ENCODE measurements at regions not wholly inside any gene's neighbourhood (a gene's known extent, or its start where the extent isn't known, plus 50 kb on each side); places are given as distances from the start of the nearest gene placed in this dataset.

GRCh38 chr3:177596248-177596815 lies 399.1 kb upstream of the TBL1XR1 start:
- CTCF ChIA-PET = no interaction called here
- Histone ChIP-seq H3K4me1 (ENCODE audit: control insufficient read depth, extremely low read depth, insufficient read depth, low read length) (peaks cover 21% of the 10 kb centered on the region), H3K27me3 (ENCODE audit: control insufficient read depth in 2 of 2, insufficient read depth in 2 of 2, low read length in 2 of 2) (no peaks in the 10 kb centered on the region), H4K20me1 (replicated peaks; ENCODE audit: control insufficient read depth, extremely low read depth, insufficient read depth, low read length) (no peaks in the 10 kb centered on the region), H3K9me1 (replicated peaks; ENCODE audit: control insufficient read depth, extremely low read depth, insufficient read depth, low read length) (no peaks in the 10 kb centered on the region), H3K4me3 (replicated peaks in 1 of 3; ENCODE audit: insufficient read depth in 1 of 3, low read depth in 1 of 3, low read length in 3 of 3) (no peak overlapping the region), H3K9ac (replicated peaks; ENCODE audit: extremely low read depth, insufficient read depth, low read length) (no peak overlapping the region), H3K79me2 (ENCODE audit: control insufficient read depth, insufficient read depth, low read length) (no peaks in the 10 kb centered on the region), H2AFZ (ENCODE audit: low read depth, low read length) (no peak overlapping the region), H3K4me2 (ENCODE audit: insufficient read depth, low read length) (no peak overlapping the region), H3K36me3 (ENCODE audit: control insufficient read depth in 2 of 2, extremely low read depth in 1 of 2, insufficient read depth in 2 of 2, low read length in 2 of 2) (no peaks in the 10 kb centered on the region), H3K27ac (ENCODE audit: insufficient read depth, low read depth, low read length) (no peak overlapping the region), H3K9me3 (replicated peaks; ENCODE audit: control insufficient read depth, insufficient read depth, low read length) (no peaks in the 10 kb centered on the region)
- dilution Hi-C loops (cut with MboI; ENCODE audit: extremely low pct_ligation_motif_present, low sequenced_read_pairs) = no loop called here
- no peak for TF ChIP-seq POLR2A (IDR thresholded peaks at IDR 0.05; ENCODE audit: low read depth, low read length)
- POLR2A ChIA-PET = no interaction called here
- DNase-seq (ENCODE audit: low read depth, low spot score) (peak; percentile 16), FAIRE-seq (no peak)
- BruUV-seq (replicated peaks) = no TSS peak
- intact Hi-C loops (cut with micrococcal nuclease) = no loop called here

- H3K27me3 ChIP-seq (ENCODE audit: control insufficient read depth in 2 of 2, insufficient read depth in 2 of 2, low read length in 2 of 2) = no peaks in the 10 kb centered on the region
- TF ChIP-seq JUN (IDR thresholded peaks at IDR 0.05; ENCODE audit: borderline replicate concordance, insufficient read depth, insufficient read length, low read depth) = no peak
- TF ChIP-seq MYC (IDR thresholded peaks at IDR 0.05; ENCODE audit: low read depth, low read length) = no peak
- TF ChIP-seq MAX (IDR thresholded peaks at IDR 0.05; ENCODE audit: insufficient read depth, insufficient read length) = no peak
- no peak for TF ChIP-seq CTCF (IDR thresholded peaks at IDR 0.05; ENCODE audit: extremely low read depth in 1 of 2, insufficient read depth in 1 of 2, low read depth in 1 of 2, low read length in 2 of 2)
- no peak for TF ChIP-seq POLR2AphosphoS5 (IDR thresholded peaks at IDR 0.05; ENCODE audit: insufficient read depth, low read depth, low read length)
- no peak for TF ChIP-seq FOS (IDR thresholded peaks at IDR 0.05; ENCODE audit: borderline replicate concordance, insufficient read depth, low read length)
- TF ChIP-seq POLR2A (IDR thresholded peaks at IDR 0.05; ENCODE audit: low read depth, low read length) = no peak
- TF ChIP-seq EZH2 (IDR thresholded peaks at IDR 0.05; ENCODE audit: borderline replicate concordance, low read depth, low read length, severe bottlenecking) = no peak
- no peak for TF ChIP-seq GATA2 (IDR thresholded peaks at IDR 0.05; ENCODE audit: insufficient read depth, insufficient read length, low read depth, low read length)
- no peak for FAIRE-seq
- DNase-seq (ENCODE audit: low read depth, low spot score) = no peak
- dilution Hi-C loops (cut with MboI; ENCODE audit: extremely low pct_ligation_motif_present, low sequenced_read_pairs) (no loop called here), intact Hi-C loops (cut with micrococcal nuclease) (no loop called here)
- no peak overlapping the region for H3K4me2 ChIP-seq (ENCODE audit: insufficient read depth, low read length)
- no peak overlapping the region for H3K9ac ChIP-seq (replicated peaks; ENCODE audit: extremely low read depth, insufficient read depth, low read length)
- no peaks in the 10 kb centered on the region for H3K9me3 ChIP-seq (replicated peaks; ENCODE audit: control insufficient read depth, insufficient read depth, low read length)
- POLR2A ChIA-PET = no interaction called here
- CTCF ChIA-PET = no interaction called here
- H2AFZ ChIP-seq (ENCODE audit: low read depth, low read length) = no peak overlapping the region
- BruUV-seq (replicated peaks) = no TSS peak
- H3K79me2 ChIP-seq (ENCODE audit: control insufficient read depth, insufficient read depth, low read length) = no peaks in the 10 kb centered on the region
- H3K27ac ChIP-seq (ENCODE audit: insufficient read depth, low read depth, low read length) = no peak overlapping the region
- no peak overlapping the region for H3K4me3 ChIP-seq (replicated peaks in 1 of 3; ENCODE audit: insufficient read depth in 1 of 3, low read depth in 1 of 3, low read length in 3 of 3)
- peaks cover 21% of the 10 kb centered on the region for H3K4me1 ChIP-seq (ENCODE audit: control insufficient read depth, extremely low read depth, insufficient read depth, low read length)
- H3K36me3 ChIP-seq (ENCODE audit: control insufficient read depth in 2 of 2, extremely low read depth in 1 of 2, insufficient read depth in 2 of 2, low read length in 2 of 2) = no peaks in the 10 kb centered on the region
- H4K20me1 ChIP-seq (replicated peaks; ENCODE audit: control insufficient read depth, extremely low read depth, insufficient read depth, low read length) = no peaks in the 10 kb centered on the region
- H3K9me1 ChIP-seq (replicated peaks; ENCODE audit: control insufficient read depth, extremely low read depth, insufficient read depth, low read length) = no peaks in the 10 kb centered on the region
Observed at GRCh38 chr3:177596816-177597271, 399.6 kb upstream of the TBL1XR1 start.
